Astrocyte (in vitro differentiated cells and primary cell): ENCODE measurements at regions not wholly inside any gene's neighbourhood (a gene's known extent, or its start where the extent isn't known, plus 50 kb on each side); places are given as distances from the start of the nearest gene placed in this dataset.

ENCODE experiments used
- DNase-seq: peaks from one replicate; pipeline ENCODE4 v3.0.0-alpha.2; 2010; ENCODE audit warnings: low read depth
- FAIRE-seq: peaks from 2 replicates; lab custom pipeline; 2011; peaks lifted over from hg19 to GRCh38; lab: Jason Lieb, UNC
- H2AFZ ChIP-seq: 2 replicates; pipeline ENCODE4 v1.6.0; 2012; ENCODE audit warnings: low read depth, low read length, inconsistent platforms
- H3K27ac ChIP-seq: 2 replicates; pipeline ENCODE4 v1.5.1; 2011; ENCODE audit warnings: low read depth, low read length, inconsistent platforms
- H3K27me3 ChIP-seq: 2 replicates; pipeline ENCODE4 v1.6.0; 2011; ENCODE audit warnings: low read length, inconsistent platforms; ENCODE audit not compliant: insufficient read depth
- H3K36me3 ChIP-seq: 2 replicates; pipeline ENCODE4 v1.5.1; 2011; ENCODE audit warnings: low read length, inconsistent platforms; ENCODE audit not compliant: insufficient read depth
- H3K4me1 ChIP-seq: 2 replicates; pipeline ENCODE4 v1.5.1; 2011; ENCODE audit warnings: low read length, inconsistent platforms; ENCODE audit not compliant: insufficient read depth
- H3K4me2 ChIP-seq: 2 replicates; pipeline ENCODE4 v1.6.0; 2012; ENCODE audit warnings: low read length, inconsistent platforms
- H3K4me3 ChIP-seq: 2 replicates; pipeline ENCODE4 v1.5.1; 2011; ENCODE audit warnings: low read depth, mild to moderate bottlenecking, low read length, inconsistent platforms; ENCODE audit not compliant: insufficient read depth
- H3K79me2 ChIP-seq: 2 replicates; pipeline ENCODE4 v1.6.0; 2012; ENCODE audit warnings: mild to moderate bottlenecking, low read length, inconsistent platforms; ENCODE audit not compliant: insufficient read depth
- H3K9ac ChIP-seq: 2 replicates; pipeline ENCODE4 v1.6.0; 2012; ENCODE audit warnings: mild to moderate bottlenecking, low read length, inconsistent platforms
- H3K9me3 ChIP-seq: 2 replicates; pipeline ENCODE4 v1.5.1; 2012; ENCODE audit warnings: low read depth, mild to moderate bottlenecking, low read length, inconsistent platforms; ENCODE audit not compliant: insufficient read depth
- H4K20me1 ChIP-seq: 2 replicates; pipeline ENCODE4 v1.6.0; 2012; ENCODE audit warnings: low read length, inconsistent platforms; ENCODE audit not compliant: insufficient read depth
- H3K27ac Mint-ChIP-seq: one replicate; pipeline ENCODE4 v1.8.0; 2021; ENCODE audit warnings: mild to moderate bottlenecking, mixed read lengths; ENCODE audit not compliant: unreplicated experiment
- H3K27me3 Mint-ChIP-seq: one replicate; pipeline ENCODE4 v1.8.0; 2021; ENCODE audit warnings: low read depth, mixed read lengths; ENCODE audit not compliant: unreplicated experiment
- H3K36me3 Mint-ChIP-seq: one replicate; pipeline ENCODE4 v1.8.0; 2021; ENCODE audit warnings: low read depth, mixed read lengths; ENCODE audit not compliant: unreplicated experiment
- H3K4me1 Mint-ChIP-seq: one replicate; pipeline ENCODE4 v1.8.0; 2021; ENCODE audit warnings: low read depth, mixed read lengths; ENCODE audit not compliant: unreplicated experiment
- H3K4me3 Mint-ChIP-seq: one replicate; pipeline ENCODE4 v1.8.0; 2021; ENCODE audit warnings: mild to moderate bottlenecking, moderate library complexity, mixed read lengths; ENCODE audit not compliant: unreplicated experiment
- H3K9me3 Mint-ChIP-seq: one replicate; pipeline ENCODE4 v1.8.0; 2021; ENCODE audit warnings: mild to moderate bottlenecking, mixed read lengths; ENCODE audit not compliant: unreplicated experiment
- CTCF ChIP-seq: IDR thresholded peaks from 2 replicates; pipeline ENCODE4 v1.5.1; 2011; ENCODE audit warnings: low read depth, mild to moderate bottlenecking, inconsistent platforms, low read length, moderate library complexity; ENCODE audit not compliant: insufficient read depth
- EZH2 ChIP-seq: IDR thresholded peaks from 2 replicates; pipeline ENCODE4 v1.6.1; 2012; ENCODE audit warnings: mild to moderate bottlenecking, low read length, inconsistent platforms; ENCODE audit not compliant: insufficient read depth

- H3K79me2 ChIP-seq: no peaks in the 10 kb centered on the region
- H4K20me1 ChIP-seq: no peaks in the 10 kb centered on the region
- H3K36me3 ChIP-seq: no peaks in the 10 kb centered on the region
- H3K9me3 ChIP-seq: no peaks in the 10 kb centered on the region
- H3K27ac Mint-ChIP-seq: no peak overlapping the region
- H3K27ac ChIP-seq: no peak overlapping the region
- FAIRE-seq (no peak), DNase-seq (no peak)
- peaks cover 3% of the 10 kb centered on the region for H3K9me3 Mint-ChIP-seq
- no peaks in the 10 kb centered on the region for H3K4me1 Mint-ChIP-seq
- no peak overlapping the region for H3K4me3 Mint-ChIP-seq
- no peaks in the 10 kb centered on the region for H3K27me3 ChIP-seq
- no peaks in the 10 kb centered on the region for H3K27me3 Mint-ChIP-seq
- no peak overlapping the region for H3K4me2 ChIP-seq
- TF ChIP-seq CTCF: no peak
- TF ChIP-seq EZH2: no peak
- no peak overlapping the region for H3K9ac ChIP-seq
- H3K4me3 ChIP-seq: no peak overlapping the region
- no peaks in the 10 kb centered on the region for H3K36me3 Mint-ChIP-seq
- H2AFZ ChIP-seq: no peak overlapping the region
- H3K4me1 ChIP-seq: no peaks in the 10 kb centered on the region
Observed at GRCh38 chr2:126208266-126208665, 447.7 kb upstream of the GYPC start.

DNA sequence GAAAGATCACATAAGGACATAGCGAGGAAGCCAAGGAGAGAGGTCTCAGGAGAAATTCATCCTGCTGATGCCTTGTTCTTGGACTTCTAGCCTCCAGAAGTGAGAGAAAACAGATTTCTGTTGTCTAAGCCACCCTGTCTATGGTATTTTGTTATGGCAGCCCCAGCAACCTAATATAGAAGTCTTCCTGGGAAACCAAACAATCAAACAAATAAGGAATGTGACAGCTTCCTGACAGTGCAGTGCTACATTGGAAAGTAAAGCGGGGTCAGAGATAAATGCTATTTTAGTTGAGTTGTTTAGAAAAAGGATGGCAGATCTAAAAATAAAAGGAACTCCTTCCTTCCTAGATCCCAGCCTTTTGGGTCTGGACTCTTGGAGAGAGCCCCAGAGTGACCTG is 443.2 kb upstream of the GYPC start:
- Histone ChIP-seq H3K79me2 (no peaks in the 10 kb centered on the region), H3K4me1 (no peaks in the 10 kb centered on the region), H3K9ac (no peak overlapping the region), H2AFZ (no peak overlapping the region), H3K4me3 (no peak overlapping the region), H3K4me2 (no peak overlapping the region), H4K20me1 (no peaks in the 10 kb centered on the region), H3K27ac (no peak overlapping the region), H3K36me3 (no peaks in the 10 kb centered on the region), H3K9me3 (no peaks in the 10 kb centered on the region), H3K27me3 (no peaks in the 10 kb centered on the region)
- no peak for TF ChIP-seq EZH2
- TF ChIP-seq CTCF: no peak
- Mint-ChIP-seq H3K27ac (no peak overlapping the region), H3K9me3 (peaks cover 3% of the 10 kb centered on the region), H3K27me3 (no peaks in the 10 kb centered on the region), H3K4me3 (no peak overlapping the region), H3K36me3 (no peaks in the 10 kb centered on the region), H3K4me1 (no peaks in the 10 kb centered on the region)
- DNase-seq (no peak), FAIRE-seq (no peak)

- H3K9me3 ChIP-seq: no peaks in the 10 kb centered on the region
- no peaks in the 10 kb centered on the region for H3K36me3 ChIP-seq
- H3K27me3 ChIP-seq: no peaks in the 10 kb centered on the region
- FAIRE-seq (no peak), DNase-seq (no peak)
- no peak overlapping the region for H3K9ac ChIP-seq
- H3K27ac ChIP-seq: no peak overlapping the region
- Mint-ChIP-seq H3K27ac (no peak overlapping the region), H3K36me3 (no peaks in the 10 kb centered on the region), H3K4me3 (no peak overlapping the region), H3K27me3 (no peaks in the 10 kb centered on the region), H3K9me3 (peaks cover 4% of the 10 kb centered on the region), H3K4me1 (peaks cover 5% of the 10 kb centered on the region)
- no peak overlapping the region for H2AFZ ChIP-seq
- no peaks in the 10 kb centered on the region for H3K4me1 ChIP-seq
- no peaks in the 10 kb centered on the region for H3K79me2 ChIP-seq
- H4K20me1 ChIP-seq: no peaks in the 10 kb centered on the region
- H3K4me3 ChIP-seq: no peak overlapping the region
- TF ChIP-seq EZH2 (no peak), CTCF (no peak)
- H3K4me2 ChIP-seq: no peak overlapping the region
Observed at GRCh38 chr2:126219081-126219480, 436.9 kb upstream of the GYPC start.
